ENCODE measurements at regions not wholly inside any gene's neighbourhood (a gene's known extent, or its start where the extent isn't known, plus 50 kb on each side); places are given as distances from the start of the nearest gene placed in this dataset.

- H2AFZ ChIP-seq (ENCODE audit: low read depth): no peak overlapping the region
- POLR2A ChIA-PET: no interaction called here
- DNase-seq: no peak
- no peaks in the 10 kb centered on the region for H3F3A ChIP-seq (replicated peaks; ENCODE audit: insufficient read depth)
- no peak overlapping the region for H3K4me2 ChIP-seq
- H4K20me1 ChIP-seq (ENCODE audit: insufficient read depth): no peaks in the 10 kb centered on the region
- H3K27ac ChIP-seq (ENCODE audit: low read depth in 2 of 2, low read length in 1 of 2): no peak overlapping the region
- CTCF ChIA-PET: interaction anchor here (1.2 to 3.0 kb wide), 2 partner anchors 9 to 10 kb away, joined by 4 to 9 read pairs; no protein-coding TSS in a partner anchor
- no peaks in the 10 kb centered on the region for H3K27me3 ChIP-seq (ENCODE audit: insufficient read depth)
- H3K4me3 ChIP-seq (ENCODE audit: low read depth in 2 of 2, low read length in 1 of 2): no peak overlapping the region
- H3K9ac ChIP-seq: no peak overlapping the region
- H3K36me3 ChIP-seq (replicated peaks in 1 of 2; ENCODE audit: control insufficient read depth in 1 of 2, insufficient read depth in 2 of 2, low read length in 1 of 2): no peaks in the 10 kb centered on the region
- H3K4me1 ChIP-seq (ENCODE audit: control insufficient read depth in 1 of 2, insufficient read depth in 2 of 2, low read depth in 1 of 2, low read length in 1 of 2): no peaks in the 10 kb centered on the region; a peak in 1 of 4 replicates
- no peak for TF ChIP-seq SMC3 (IDR thresholded peaks at IDR 0.05; ENCODE audit: low read depth, low read length)
- TF ChIP-seq PBX3 (IDR thresholded peaks at IDR 0.05): no peak
- TF ChIP-seq TAF1 (IDR thresholded peaks at IDR 0.05; ENCODE audit: borderline replicate concordance, low read depth, low read length): no peak
- TF ChIP-seq RXRA (IDR thresholded peaks at IDR 0.05; ENCODE audit: borderline replicate concordance, low read depth): no peak
- no peak for TF ChIP-seq CHD2 (IDR thresholded peaks at IDR 0.05; ENCODE audit: low read length, partially characterized antibody)
- TF ChIP-seq NFIC (IDR thresholded peaks at IDR 0.05; ENCODE audit: borderline replicate concordance): no peak
- TF ChIP-seq IRF3 (IDR thresholded peaks at IDR 0.05; ENCODE audit: low read depth, low read length): no peak
- TF ChIP-seq RAD21 (IDR thresholded peaks at IDR 0.05; ENCODE audit: low read length): no peak
- no peak for TF ChIP-seq EP300 (IDR thresholded peaks at IDR 0.05; ENCODE audit: borderline replicate concordance in 1 of 2, low read depth in 1 of 2, low read length in 1 of 2)
- no peak for TF ChIP-seq CTCF (IDR thresholded peaks at IDR 0.05)
- no peak for TF ChIP-seq JUND (IDR thresholded peaks at IDR 0.05)
- no peak for TF ChIP-seq FOSL2 (IDR thresholded peaks at IDR 0.05; ENCODE audit: borderline replicate concordance, low read depth)
- TF ChIP-seq MXI1 (IDR thresholded peaks at IDR 0.05; ENCODE audit: low read depth, low read length): no peak
- TF ChIP-seq MEF2A (IDR thresholded peaks at IDR 0.05; ENCODE audit: borderline replicate concordance, low read depth): no peak
- TF ChIP-seq NRF1 (IDR thresholded peaks at IDR 0.05; ENCODE audit: low read depth, low read length): no peak
- no peak for TF ChIP-seq FOXM1 (IDR thresholded peaks at IDR 0.05; ENCODE audit: low read depth)
- no peaks in the 10 kb centered on the region for H3K79me2 ChIP-seq (ENCODE audit: insufficient read depth)
- H3K9me2 ChIP-seq: no peaks in the 10 kb centered on the region
- no peaks in the 10 kb centered on the region for H3K9me3 ChIP-seq
Observed at GRCh38 chr6:78523622-78524021, 343.7 kb upstream of the IRAK1BP1 start.

- ChIA-PET CTCF (interaction anchor here (3.0 kb wide), 1 partner anchor 12 kb away, joined by 9 read pairs; no protein-coding TSS in a partner anchor), POLR2A (no interaction called here)
- no peaks in the 10 kb centered on the region for H3F3A ChIP-seq (replicated peaks; ENCODE audit: insufficient read depth)
- H3K27ac ChIP-seq (ENCODE audit: low read depth in 2 of 2, low read length in 1 of 2): no peak overlapping the region
- WGBS (ENCODE audit: low lambda C conversion rate): 45% methylated on average over 2 of the region's 2 CpGs
- no peaks in the 10 kb centered on the region for H3K36me3 ChIP-seq (replicated peaks in 1 of 2; ENCODE audit: control insufficient read depth in 1 of 2, insufficient read depth in 2 of 2, low read length in 1 of 2)
- H3K9ac ChIP-seq: no peak overlapping the region
- H3K4me2 ChIP-seq: no peak overlapping the region
- H3K4me3 ChIP-seq (ENCODE audit: low read depth in 2 of 2, low read length in 1 of 2): no peak overlapping the region
- H3K9me3 ChIP-seq: no peaks in the 10 kb centered on the region
- H3K27me3 ChIP-seq (ENCODE audit: insufficient read depth): no peaks in the 10 kb centered on the region
- H3K9me2 ChIP-seq: no peaks in the 10 kb centered on the region
- no peak for DNase-seq
- no peaks in the 10 kb centered on the region for H3K79me2 ChIP-seq (ENCODE audit: insufficient read depth)
- no peaks in the 10 kb centered on the region for H4K20me1 ChIP-seq (ENCODE audit: insufficient read depth)
- no peaks in the 10 kb centered on the region; a peak in 1 of 4 replicates for H3K4me1 ChIP-seq (ENCODE audit: control insufficient read depth in 1 of 2, insufficient read depth in 2 of 2, low read depth in 1 of 2, low read length in 1 of 2)
- H2AFZ ChIP-seq (ENCODE audit: low read depth): no peak overlapping the region
- TF ChIP-seq NFIC (IDR thresholded peaks at IDR 0.05; ENCODE audit: borderline replicate concordance) (no peak), TCF12 (IDR thresholded peaks at IDR 0.05) (no peak), NRF1 (IDR thresholded peaks at IDR 0.05; ENCODE audit: low read depth, low read length) (no peak), GABPA (IDR thresholded peaks at IDR 0.05; ENCODE audit: low read depth) (no peak), RAD21 (IDR thresholded peaks at IDR 0.05; ENCODE audit: low read length) (no peak), YY1 (IDR thresholded peaks at IDR 0.05; ENCODE audit: low read depth) (no peak), SMC3 (IDR thresholded peaks at IDR 0.05; ENCODE audit: low read depth, low read length) (no peak), JUND (IDR thresholded peaks at IDR 0.05) (no peak), RXRA (IDR thresholded peaks at IDR 0.05; ENCODE audit: borderline replicate concordance, low read depth) (no peak), USF2 (IDR thresholded peaks at IDR 0.05; ENCODE audit: borderline replicate concordance, low read depth, low read length) (no peak), POLR2AphosphoS5 (IDR thresholded peaks at IDR 0.05; ENCODE audit: low read depth, low read length) (no peak), CTCF (IDR thresholded peaks at IDR 0.05) (no peak)
Observed at GRCh38 chr6:78525976-78526375, 341.4 kb upstream of the IRAK1BP1 start.
